ENCODE measurements at regions not wholly inside any gene's neighbourhood (a gene's known extent, or its start where the extent isn't known, plus 50 kb on each side); places are given as distances from the start of the nearest gene placed in this dataset.
A peak's percentile ranks its signal among the peaks of the same experiment; 100 is the strongest.
"Not testable (repeated sequence)": the region's sequence is repeated elsewhere in the genome, so short reads cannot be mapped to it uniquely, and the experiment has no call there.

DNA sequence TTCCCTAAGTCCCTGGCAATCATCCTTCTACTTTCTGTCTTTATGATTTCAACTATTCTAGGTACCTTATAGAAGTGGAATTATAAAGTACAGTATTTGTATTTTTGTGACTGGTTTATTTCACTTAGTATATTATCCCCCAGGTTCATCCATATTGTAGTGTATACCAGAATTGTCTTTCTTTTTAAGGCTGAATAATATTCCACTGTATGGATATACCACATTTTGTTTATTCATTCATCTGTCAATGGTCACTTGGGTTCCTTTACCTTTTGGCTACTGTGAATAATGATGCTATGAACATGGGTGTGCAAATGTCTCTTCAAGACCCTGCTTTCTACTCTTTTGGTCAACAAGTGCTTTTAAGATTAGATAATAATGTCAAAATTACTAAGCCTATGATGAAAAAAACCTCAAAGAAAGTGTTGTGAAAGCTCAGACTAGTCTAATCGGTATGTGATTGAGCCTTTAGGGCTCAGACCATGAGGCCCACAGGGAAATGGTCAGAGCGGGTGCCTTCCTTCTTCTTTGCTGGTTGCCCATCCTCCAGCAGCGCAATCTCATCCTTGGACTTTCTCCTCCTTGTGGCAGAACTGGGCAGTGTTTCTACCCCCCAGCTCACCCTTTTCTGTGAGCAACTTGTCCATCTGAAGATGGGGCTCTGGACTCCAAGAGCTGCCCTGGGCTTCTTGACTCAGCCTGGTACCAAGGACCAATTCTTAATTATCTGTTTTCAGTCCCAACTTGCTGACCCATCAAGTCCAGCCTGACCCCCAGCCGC lies 105.4 kb downstream of the TTC8 start:
- DNase-seq (ENCODE audit: low spot score) = no peak

DNA sequence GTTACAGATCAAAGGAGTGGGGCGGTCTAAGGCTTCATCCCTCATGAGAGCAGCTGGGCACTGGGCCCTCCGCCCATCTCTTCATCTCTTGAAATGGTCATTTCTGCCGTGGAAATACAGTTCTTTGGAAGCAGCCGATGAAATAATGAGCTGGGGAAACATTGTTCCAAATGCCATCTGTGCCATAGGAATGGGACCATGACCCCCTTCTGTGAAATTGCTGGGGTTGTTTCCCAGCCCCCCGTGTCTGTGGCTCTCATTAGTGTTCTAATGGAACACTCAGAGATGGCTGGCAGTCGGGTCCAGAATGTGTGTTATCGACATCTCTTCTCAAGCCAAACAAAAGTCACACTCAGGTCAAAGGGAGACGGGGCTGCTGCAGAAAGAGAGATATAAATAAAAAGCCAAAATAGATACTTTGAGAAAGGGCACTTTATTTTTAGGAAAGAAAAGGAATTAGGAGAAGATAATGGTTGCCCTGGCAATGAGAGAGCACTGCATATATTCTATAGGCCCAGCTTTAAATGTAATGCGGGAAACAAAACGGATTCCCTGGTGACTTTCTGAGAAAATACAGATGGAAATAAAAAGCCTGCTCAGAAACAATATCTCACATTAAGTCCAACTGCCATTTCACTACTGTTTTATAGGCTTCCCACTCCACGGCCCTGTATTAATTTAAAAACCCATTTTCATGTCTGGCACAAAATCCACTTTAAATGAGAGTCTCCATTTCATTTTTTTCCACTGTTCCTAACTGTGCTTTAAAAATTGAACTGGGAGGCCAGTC lies 107.1 kb downstream of the TTC8 start:
- DNase-seq (ENCODE audit: low spot score) = no peak

DNA sequence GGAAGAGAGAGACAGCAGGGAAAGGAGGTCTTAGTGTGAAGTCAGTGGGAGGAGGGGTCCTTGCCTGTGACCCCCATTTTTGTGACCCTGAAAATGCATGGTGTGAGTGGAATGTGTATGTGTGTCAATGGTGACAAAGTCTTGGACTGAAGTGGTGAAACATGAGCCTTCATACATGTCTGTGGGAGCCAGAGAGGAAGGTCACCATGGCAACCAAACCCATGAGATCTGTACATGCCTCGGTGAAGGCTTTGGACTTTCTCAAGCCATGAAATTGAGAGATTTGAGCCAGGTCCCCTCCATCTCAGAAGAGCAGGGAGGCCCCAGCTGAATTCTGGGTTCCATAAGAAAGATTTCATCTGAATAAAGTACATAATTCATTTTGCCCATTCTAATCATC lies 108.7 kb downstream of the TTC8 start:
- DNase-seq (ENCODE audit: low spot score) = no peak

DNA sequence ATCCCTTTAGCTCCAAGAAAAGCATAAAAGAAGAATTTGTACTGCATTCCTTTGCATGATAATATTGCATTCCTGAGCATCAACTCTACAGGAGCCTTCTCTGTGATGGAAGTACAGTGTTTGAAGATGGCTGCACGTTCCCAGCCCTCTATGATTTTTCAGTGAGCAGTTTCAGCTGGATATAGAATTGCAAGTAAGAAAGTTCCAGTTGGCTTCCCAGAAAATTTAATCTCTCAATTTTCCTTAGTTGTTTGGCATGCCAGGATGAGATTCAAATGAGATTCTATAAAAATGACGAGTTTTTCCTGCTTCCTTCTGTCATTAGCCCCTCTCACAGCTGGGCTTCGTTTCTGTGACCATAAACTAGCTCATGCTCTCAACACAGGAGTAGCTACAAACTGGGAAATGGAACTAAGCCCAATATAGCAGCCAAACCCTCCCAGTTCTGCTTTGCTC lies 109.9 kb downstream of the TTC8 start:
- DNase-seq (ENCODE audit: low spot score) = no peak

DNA sequence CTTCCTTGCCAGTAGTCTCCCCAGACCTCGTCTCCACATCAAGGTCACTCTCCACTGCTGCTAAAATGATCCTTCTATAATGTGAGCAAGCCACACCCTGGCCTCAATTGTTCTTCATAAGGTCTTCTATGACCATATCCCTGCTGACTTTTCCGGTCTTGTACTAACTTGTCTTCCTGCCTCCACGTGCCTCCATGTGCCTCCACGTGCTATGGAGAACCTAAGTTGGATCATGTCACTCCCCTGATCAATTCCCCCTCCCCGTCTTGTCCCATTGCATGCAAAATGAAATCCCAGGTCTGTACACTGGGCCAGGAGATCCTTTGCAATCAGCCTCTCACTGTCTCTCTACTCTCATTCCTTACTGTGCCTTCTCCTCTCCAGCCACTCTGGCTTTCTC lies 110.6 kb downstream of the TTC8 start:
- no peak for DNase-seq (ENCODE audit: low spot score)

DNA sequence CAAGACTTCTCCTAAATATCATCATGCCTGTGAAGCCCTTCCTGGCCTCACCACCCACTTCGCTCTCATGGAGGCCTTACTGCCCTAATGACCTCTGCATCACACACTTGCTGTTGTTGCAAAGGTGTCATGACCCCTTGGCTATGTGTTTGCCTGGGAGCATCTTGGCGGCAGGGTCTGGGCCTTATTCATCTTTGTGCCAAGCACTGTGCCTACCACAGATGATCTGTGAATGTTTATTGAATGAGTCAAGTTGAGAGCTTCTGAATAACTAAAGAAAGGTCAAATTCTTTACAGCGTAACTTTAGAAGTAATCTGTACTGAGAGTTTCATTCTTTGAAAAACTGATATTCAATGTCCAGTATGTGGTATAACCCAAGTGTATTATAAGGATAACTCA lies 113.3 kb downstream of the TTC8 start:
- no peak for DNase-seq (ENCODE audit: low spot score)

DNA sequence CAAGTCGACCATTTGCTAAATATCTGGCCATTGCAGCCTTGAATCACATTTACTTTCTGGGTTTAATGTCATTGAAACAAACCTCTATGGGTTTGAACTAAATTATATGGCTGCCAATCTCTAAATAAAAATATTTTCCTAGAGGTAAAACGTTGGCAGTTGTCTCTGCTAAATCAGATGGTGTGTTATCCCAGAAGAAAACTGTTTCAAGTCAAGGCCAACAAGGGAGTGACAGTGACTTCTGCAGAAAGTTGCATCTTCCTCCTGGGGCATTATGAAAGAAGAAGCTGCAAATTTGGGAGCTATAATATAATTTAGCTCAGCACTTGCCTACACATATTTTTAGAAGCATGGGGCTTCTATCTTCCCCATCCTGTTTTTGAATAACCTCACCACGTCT lies 116.2 kb downstream of the TTC8 start:
- DNase-seq (ENCODE audit: low spot score) = no peak

DNA sequence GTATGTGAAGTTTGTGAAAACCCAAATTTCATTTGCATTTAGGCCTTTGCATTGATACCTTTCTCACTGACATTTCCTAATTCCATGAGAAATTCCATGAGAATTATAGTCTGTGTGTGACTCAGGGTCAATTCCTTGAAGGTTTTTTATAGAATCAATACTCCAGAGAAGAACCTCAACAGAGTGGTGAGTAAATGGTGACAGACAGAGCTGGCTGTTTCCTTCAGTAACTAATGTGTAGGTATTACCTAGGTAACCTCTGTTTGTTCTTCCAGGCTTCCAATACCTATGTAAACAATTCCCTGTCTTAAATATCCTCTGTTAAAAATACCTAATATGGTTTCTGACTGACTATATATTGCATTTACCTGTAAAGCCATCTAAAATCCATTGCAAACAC lies 117.0 kb downstream of the TTC8 start:
- peak; percentile 2 for DNase-seq (ENCODE audit: low spot score)

DNA sequence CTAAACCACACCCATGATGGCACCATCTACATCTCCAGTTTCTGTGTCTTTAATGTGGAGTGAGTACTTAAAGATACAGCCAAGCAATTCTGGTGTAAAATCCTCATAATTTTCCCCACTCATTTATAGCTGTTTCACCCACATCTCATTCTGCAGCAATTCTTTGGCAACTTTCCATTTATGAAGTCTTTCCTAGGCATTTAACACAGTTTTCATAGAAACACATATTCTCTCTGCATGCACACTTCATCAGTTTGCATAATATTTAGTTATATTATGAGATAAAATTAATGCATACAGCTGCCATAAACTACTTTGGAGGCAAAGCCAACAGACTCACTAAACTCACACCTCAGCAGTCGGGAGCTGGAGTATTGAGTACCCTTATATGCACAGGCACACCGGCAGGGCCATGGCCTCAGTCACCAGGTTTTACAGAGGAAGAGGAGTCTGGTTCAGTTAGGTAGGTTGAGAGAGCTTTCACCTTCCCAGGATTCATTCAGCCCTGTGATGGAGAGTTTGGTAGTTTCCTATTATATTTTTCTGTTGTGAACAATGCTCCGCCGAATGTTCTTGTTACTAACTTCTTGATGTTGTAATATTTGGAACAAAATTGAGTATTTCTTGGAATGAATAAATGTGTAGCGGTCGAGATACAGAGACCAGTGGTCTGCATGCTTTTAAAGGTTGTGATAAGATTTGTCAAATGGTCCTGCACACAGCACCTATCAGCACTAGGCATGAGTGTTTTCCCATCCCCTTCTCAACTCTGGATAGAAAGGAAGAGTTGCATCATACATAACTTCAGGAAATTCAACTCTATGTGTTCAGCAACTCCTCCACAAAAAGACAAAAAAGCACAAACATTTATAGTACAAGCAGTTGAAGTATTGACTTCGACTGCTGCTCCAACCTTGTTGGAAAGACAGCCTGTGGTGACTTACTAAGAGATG lies 123.5 kb downstream of the TTC8 start:
- DNase-seq (ENCODE audit: low spot score) = no peak

DNA sequence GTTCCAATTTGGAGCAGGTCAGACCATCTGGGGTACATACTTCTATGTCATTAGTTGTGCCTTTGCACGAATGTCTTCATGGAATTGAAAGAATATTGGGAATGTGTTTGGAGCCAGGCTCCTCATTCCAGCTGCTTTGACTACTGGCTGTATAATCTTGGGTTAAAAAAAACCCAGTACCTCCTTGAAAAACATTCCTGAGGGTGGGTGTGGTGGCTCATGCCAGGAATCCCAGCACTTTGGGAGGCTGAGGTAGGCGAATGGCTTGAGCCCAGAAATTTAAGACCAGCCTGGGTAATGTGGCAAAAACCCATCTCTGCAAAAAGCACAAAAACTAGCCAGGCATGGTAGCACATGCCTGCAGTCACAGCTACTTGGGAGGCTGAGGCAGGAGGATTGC lies 125.6 kb downstream of the TTC8 start:
- no peak for DNase-seq (ENCODE audit: low spot score)

DNA sequence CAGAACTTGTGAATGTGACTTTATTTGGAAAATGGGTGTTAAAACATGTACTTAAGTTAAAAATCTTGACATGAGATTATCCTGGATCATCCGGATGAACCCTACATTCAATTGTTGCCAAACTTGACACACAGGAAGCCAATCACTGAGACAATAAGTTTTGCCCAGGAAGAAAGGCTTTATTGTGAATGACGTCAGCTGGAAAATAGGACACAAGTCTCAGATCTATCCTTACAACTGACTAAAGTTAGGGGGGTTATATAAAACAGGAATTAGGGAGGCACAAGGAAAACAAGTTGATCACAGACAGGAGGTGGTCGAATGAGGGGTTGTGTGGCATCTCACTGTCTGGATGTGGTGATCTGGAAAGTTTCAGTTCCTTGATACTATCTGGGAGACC lies 126.9 kb downstream of the TTC8 start:
- no peak for DNase-seq (ENCODE audit: low spot score)

DNA sequence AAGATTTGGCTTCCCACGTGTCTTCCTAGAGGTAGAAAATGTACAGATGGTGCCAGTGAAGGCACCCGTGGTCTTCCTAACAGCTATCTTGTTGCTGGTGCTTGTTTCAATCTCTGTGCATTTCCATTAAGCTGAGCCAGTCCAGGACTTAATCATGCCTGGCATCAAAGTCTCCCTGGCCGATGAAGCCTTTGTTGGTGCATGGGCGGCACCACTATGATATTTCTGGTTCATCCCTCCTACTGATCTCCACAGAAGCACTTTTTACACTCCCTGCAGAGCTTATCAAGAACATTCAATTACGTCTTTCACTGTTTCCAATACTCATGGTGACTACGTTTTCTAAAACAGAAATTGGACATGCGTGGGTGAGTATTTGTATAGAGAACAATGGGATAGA lies 128.4 kb downstream of the TTC8 start:
- DNase-seq (ENCODE audit: low spot score) = no peak

DNA sequence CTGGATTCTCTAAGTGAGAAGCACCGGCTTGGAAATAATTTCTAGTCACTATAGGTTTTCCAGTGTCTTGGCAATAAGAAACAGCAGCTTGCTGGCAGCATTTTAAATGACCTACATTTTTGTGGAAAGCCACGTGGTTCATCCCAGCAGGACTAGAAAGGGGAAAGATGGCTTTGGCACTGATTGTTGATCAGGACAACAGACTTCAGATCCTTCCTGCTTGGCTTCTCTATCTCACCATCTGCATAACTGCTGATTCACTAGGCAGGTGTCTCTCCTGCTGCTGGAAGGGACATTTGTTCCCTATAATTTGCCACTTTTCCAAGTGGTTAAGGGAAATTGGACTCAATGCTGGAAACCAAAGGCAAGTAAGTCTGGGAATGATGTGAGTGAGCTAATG lies 131.0 kb downstream of the TTC8 start:
- DNase-seq (ENCODE audit: low spot score) = no peak

DNA sequence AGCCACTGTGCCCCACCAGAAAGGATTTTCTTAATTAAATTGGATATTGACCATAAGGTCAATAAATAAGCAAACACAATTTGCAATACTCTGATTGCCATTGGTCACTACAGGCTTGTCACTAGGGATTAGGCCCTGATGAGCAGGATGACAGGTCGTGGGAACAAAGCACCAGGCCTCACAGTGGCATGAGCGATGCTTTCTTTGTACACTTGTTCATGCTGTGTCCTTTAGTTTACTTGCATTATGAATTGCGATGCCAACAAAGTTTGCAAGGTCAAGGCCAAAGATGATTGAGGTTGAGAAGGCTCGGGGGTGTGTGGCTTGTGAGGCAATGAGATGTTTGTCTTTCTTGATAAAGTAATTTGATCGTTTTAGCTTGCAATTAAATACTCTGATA lies 136.0 kb downstream of the TTC8 start:
- no peak for DNase-seq (ENCODE audit: low spot score)

DNA sequence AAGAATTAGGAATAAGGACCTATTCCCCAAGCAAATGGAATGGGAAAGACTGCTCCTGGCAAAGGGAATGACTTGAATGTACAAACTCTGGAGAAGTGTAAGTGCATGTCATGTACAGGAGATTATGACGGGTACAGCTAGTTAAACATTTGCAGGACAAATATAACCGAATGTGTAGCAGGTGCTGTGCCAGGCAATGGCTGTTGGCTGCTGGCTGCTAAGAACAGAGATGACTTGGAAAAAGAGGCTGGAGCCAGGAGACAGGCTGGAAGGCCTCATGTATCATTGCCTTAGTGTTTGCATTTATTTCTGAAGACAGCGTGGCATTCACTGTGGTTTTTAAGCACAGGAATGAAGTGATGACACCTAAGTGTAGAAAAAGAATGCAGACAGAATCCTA lies 136.8 kb downstream of the TTC8 start:
- DNase-seq (ENCODE audit: low spot score) = peak; percentile 7

DNA sequence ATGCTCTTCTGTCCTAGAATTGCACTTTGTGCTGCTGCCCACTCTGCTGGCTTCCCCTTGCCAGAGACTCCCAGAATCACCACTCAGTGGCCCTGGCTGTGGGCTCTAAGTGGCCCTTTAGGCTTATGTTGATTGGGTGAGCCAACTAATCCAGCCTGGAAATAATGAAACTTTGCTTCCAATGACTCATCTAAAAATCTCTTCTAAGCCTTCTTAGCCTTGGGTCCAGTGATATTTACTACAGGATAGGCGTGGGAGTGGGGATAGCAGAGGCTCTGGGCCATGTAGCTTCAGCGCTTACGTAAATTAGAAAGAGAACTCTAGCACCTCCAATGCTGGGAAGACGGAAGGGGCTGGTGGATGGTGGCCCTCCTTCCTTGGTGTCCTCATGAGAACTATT lies 137.9 kb downstream of the TTC8 start:
- DNase-seq (ENCODE audit: low spot score) = no peak

DNA sequence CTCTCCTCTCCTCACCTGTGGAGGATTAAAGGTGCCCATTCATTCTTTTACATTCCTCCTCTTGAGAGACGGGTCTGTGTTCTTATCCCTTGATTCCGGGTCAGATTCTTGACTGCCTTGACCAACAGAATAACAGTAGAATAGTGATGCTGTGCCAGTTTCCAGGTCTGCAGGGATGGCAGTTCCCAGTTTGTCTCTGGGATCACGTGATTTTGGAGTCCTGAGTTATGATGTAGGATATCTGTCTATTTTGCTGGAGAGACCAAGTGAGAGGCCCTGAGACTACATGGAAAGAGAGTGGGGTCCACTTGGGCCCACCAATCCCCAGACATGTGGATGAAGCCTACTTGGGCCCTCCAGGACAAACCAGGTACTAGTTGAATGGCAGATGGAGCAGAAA lies 142.8 kb downstream of the TTC8 start:
- no peak for DNase-seq (ENCODE audit: low spot score)

DNA sequence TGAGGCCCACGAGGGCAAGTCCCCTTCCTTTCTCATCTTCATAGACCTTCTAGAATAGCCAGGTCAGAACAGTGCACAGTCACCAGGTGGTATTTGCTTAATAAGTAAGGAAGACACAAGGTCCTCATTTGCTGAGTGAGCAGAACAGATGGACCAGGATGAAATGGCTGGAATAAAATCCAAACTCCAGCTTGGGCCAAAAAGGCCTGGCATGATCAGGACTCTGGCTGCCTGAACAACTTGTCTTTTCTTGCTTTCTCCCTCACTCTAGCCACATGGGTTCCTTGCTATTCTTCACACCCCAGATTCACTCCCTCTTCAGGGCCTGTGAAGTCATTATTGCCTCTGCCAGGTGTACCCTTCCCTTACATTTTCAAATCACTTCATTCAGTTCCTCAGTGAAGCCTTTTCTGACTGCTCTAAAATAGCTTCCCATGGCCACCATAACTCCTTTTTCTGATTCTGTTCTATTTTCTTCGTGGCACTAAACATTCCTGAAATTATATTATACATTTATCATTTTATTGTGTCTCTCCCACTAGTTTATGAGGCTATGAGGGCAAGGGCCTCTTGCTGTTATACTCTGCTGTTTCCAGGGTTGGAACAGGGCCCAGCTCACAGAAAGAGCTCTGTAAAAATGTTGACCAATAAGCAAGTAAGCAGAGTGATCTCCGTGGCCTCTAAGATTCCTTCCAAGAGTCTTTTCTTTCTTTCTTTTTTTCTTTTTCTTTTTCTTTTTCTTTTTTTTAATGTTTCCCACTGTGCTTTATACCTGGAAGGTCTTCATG lies 150.8 kb downstream of the TTC8 start:
- no peak for DNase-seq (ENCODE audit: low spot score)

DNA sequence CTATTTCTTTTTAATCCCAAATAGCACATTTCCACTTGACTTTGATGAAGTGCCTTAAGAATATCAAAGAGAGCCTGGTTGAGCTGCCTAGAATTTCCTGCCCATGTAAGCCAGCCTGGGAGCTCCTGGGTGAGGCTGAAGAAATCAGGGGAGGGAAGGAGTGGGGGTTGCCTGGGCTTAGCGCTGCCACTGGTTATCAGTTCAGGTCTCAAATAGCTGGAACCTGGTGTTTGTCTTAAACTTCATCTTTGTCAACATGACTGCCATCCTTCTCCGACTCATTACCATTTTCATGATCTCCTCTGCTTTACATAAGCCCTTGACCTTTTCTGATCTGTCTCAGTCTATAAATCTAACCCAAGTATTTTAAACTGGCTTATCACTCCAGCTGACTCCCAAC lies 151.5 kb downstream of the TTC8 start:
- DNase-seq (ENCODE audit: low spot score) = no peak

DNA sequence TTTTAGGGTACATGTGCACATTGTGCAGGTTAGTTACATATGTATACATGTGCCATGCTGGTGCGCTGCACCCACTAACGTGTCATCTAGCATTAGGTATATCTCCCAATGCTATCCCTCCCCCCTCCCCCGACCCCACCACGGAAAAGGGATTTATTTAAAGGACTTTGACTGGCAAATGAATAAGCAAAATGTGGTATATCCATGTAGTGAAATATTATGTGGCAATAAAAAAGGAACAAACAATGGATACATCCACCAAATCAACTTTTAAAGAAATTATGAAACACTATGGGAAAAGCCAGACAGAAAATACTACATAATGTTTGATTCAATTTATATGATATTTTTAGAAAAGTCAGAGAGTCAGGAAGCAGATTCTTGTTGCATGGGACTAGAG lies 156.5 kb downstream of the TTC8 start:
- DNase-seq (ENCODE audit: low spot score) = not testable (repeated sequence)

DNA sequence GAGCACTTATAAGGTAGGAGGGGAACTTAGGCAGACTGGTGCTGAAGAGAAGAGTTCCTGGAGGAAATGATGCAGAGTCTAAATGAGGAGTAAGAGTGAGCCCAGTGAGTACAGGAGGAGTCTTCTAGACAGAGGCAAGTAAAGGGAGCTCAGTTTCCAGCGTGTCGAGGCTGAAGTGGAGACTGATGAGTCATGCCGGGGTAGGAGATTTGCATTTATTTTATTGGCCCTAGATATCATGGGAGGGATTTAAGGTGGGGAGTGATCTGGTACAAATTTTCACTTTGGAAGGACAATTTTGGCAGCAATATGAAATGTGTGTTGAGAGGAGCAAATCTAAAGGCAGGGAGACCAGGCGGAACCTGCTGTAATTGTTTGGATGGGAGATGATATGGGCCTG lies 157.5 kb downstream of the TTC8 start:
- no peak for DNase-seq (ENCODE audit: low spot score)

DNA sequence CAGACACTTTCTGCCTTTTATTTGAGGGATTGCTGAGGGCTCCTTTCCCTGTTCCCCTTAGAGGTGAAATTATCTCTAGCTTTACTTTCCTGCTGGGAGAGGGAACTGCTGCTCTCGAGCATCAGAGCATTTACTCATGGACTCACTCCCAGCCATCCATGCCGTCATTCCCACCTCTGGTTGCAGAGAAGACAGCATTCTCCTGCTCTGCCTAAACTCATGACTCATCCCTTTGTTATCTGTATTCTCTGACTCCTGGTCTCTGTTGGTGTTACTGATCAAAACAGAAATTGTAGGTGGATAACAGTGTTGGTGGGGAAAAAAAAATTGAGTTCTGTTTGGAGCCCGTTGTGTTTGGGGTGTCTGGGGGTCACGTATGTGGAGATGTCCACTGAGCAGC lies 159.3 kb downstream of the TTC8 start:
- DNase-seq (ENCODE audit: low spot score) = peak; percentile 97
